ENCODE measurements at regions not wholly inside any gene's neighbourhood (a gene's known extent, or its start where the extent isn't known, plus 50 kb on each side); places are given as distances from the start of the nearest gene placed in this dataset.

GRCh38 chr22:47898946-47899345, 1136.5 kb downstream of the TBC1D22A start:
- TF ChIP-seq POLR2AphosphoS5 (IDR thresholded peaks at IDR 0.05), result no peak
- no peak for TF ChIP-seq CTCF (IDR thresholded peaks at IDR 0.05 in 8 of 11, conservative IDR thresholded peaks at IDR 0.05 in 3 of 11)
- no peak for TF ChIP-seq POLR2A (IDR thresholded peaks at IDR 0.05)

GRCh38 chr22:47891609-47892008, 1129.2 kb downstream of the TBC1D22A start:
- Histone ChIP-seq H3K36me3 (no peaks in the 10 kb centered on the region), H3K9me3 (peaks cover 0 to 28% (median 20%) of the 10 kb centered on the region in 8 donors), H3K27ac (peak overlapping the region in 2 of 8 donors; percentile 9 to 44), H3K4me1 (peaks cover 0 to 12% (median 0%) of the 10 kb centered on the region in 6 donors), H3K4me3 (no peak overlapping the region), H3K27me3 (replicated peaks in 1 of 7) (peaks cover 0 to 11% (median 0%) of the 10 kb centered on the region in 7 donors)
- TF ChIP-seq CTCF (IDR thresholded peaks at IDR 0.05 in 8 of 11, conservative IDR thresholded peaks at IDR 0.05 in 3 of 11), result peak in 2 of 11 experiments; percentile 10 to 14
- TF ChIP-seq POLR2AphosphoS5 (IDR thresholded peaks at IDR 0.05), result no peak
- 52 to 64% (median 57%) methylated on average over 6 of the region's 6 CpGs for WGBS, 5 donors
- DNase-seq, result no peak
- intact Hi-C loops (cut with DNase I; ENCODE audit: low total_unique reads), result no loop called here

More at GRCh38 chr22:47898946-47899345, 1136.5 kb downstream of the TBC1D22A start:
- Histone ChIP-seq H3K36me3 (no peaks in the 10 kb centered on the region), H3K4me3 (no peak overlapping the region), H3K27ac (no peak overlapping the region), H3K9me3 (peaks cover 0 to 21% (median 16%) of the 10 kb centered on the region in 8 donors), H3K4me1 (no peaks in the 10 kb centered on the region), H3K27me3 (replicated peaks in 1 of 7) (no peaks in the 10 kb centered on the region)
- WGBS, 5 donors, result 57 to 93% (median 76%) methylated on average over 3 of the region's 3 CpGs
- intact Hi-C loops (cut with DNase I; ENCODE audit: low total_unique reads), result no loop called here
- no peak for DNase-seq

GRCh38 chr22:47888817-47889216, 1126.4 kb downstream of the TBC1D22A start:
- no peak for TF ChIP-seq POLR2AphosphoS5 (IDR thresholded peaks at IDR 0.05)
- TF ChIP-seq POLR2A (IDR thresholded peaks at IDR 0.05), result no peak
- TF ChIP-seq CTCF (IDR thresholded peaks at IDR 0.05 in 8 of 11, conservative IDR thresholded peaks at IDR 0.05 in 3 of 11), result no peak
- H3K4me1 ChIP-seq, result peaks cover 0 to 12% (median 0%) of the 10 kb centered on the region in 6 donors
- WGBS, 5 donors, result 88 to 95% (median 90%) methylated on average over 9 of the region's 9 CpGs
- H3K4me3 ChIP-seq, result no peak overlapping the region
- H3K9me3 ChIP-seq, result peaks cover 0 to 7% (median 3%) of the 10 kb centered on the region in 8 donors
- intact Hi-C loops (cut with DNase I; ENCODE audit: low total_unique reads), result no loop called here
- no peak for DNase-seq
- peaks cover 0 to 10% (median 0%) of the 10 kb centered on the region in 7 donors for H3K27me3 ChIP-seq (replicated peaks in 1 of 7)
- no peaks in the 10 kb centered on the region for H3K36me3 ChIP-seq
- no peak overlapping the region for H3K27ac ChIP-seq

- Histone ChIP-seq H3K27me3 (replicated peaks in 1 of 7) (peaks cover 0 to 9% (median 0%) of the 10 kb centered on the region in 7 donors), H3K36me3 (no peaks in the 10 kb centered on the region), H3K9me3 (no peaks in the 10 kb centered on the region), H3K27ac (no peak overlapping the region), H3K4me3 (no peak overlapping the region), H3K4me1 (no peaks in the 10 kb centered on the region)
- TF ChIP-seq POLR2AphosphoS5 (IDR thresholded peaks at IDR 0.05) (no peak), POLR2A (IDR thresholded peaks at IDR 0.05) (no peak), CTCF (IDR thresholded peaks at IDR 0.05 in 8 of 11, conservative IDR thresholded peaks at IDR 0.05 in 3 of 11) (no peak)
- WGBS, 5 donors, result 92 to 97% (median 93%) methylated on average over 13 to 14 of the region's 14 CpGs
- intact Hi-C loops (cut with DNase I; ENCODE audit: low total_unique reads), result no loop called here
- no peak for DNase-seq
Observed at GRCh38 chr22:47884775-47885174, 1122.3 kb downstream of the TBC1D22A start.

Measured in spleen (tissue), 11 donors.